Tibial nerve (tissue), 4 donors: ENCODE measurements at regions not wholly inside any gene's neighbourhood (a gene's known extent, or its start where the extent isn't known, plus 50 kb on each side); places are given as distances from the start of the nearest gene placed in this dataset.
A peak's percentile ranks its signal among the peaks of the same experiment; 100 is the strongest.
"Not testable (repeated sequence)": the region's sequence is repeated elsewhere in the genome, so short reads cannot be mapped to it uniquely, and the experiment has no call there.

Source experiments
- DNase-seq, 2 donors: peaks; one replicate each; pipeline ENCODE4 v3.0.0-alpha.2; 2019; ENCODE audit warnings: low spot score in 2 of 2
- H3K27ac ChIP-seq, 4 donors: fragments of 200-600 bp; sonication (generic) in 3 of 4; one replicate each; pipeline ENCODE4 v1.5.1; 2017 to 2019; ENCODE audit warnings: mild to moderate bottlenecking in 1 of 4
- H3K27me3 ChIP-seq, 2 donors: fragments of 200-600 bp; sonication (generic) in 1 of 2; one replicate each; pipeline versions ENCODE4 v1.5.1 to v1.6.0; 2017 to 2019
- H3K36me3 ChIP-seq, 3 donors: fragments of 200-600 bp; sonication (generic); one replicate each; pipeline ENCODE4 v1.5.1; 2018 to 2019
- H3K4me1 ChIP-seq, 4 donors: fragments of 200-600 bp; sonication (generic) in 3 of 4; one replicate each; pipeline ENCODE4 v1.5.1; 2017 to 2019
- H3K4me3 ChIP-seq, 4 donors: fragments of 200-600 bp; sonication (generic) in 3 of 4; one replicate each; pipeline ENCODE4 v1.5.1; 2017 to 2019; ENCODE audit warnings: mild to moderate bottlenecking in 1 of 4, moderate library complexity in 1 of 4
- H3K9me3 ChIP-seq, 4 donors: fragments of 200-600 bp; sonication (generic) in 3 of 4; one replicate each; pipeline ENCODE4 v1.5.1; 2017 to 2019
- EP300 ChIP-seq, 2 donors: sonication (generic); formaldehyde crosslinking; IDR thresholded peaks; one replicate each; pipeline ENCODE4 v1.6.1; 2017; ENCODE audit warnings: antibody characterized with exemption in 2 of 2, mild to moderate bottlenecking in 1 of 2
- POLR2A ChIP-seq, 2 donors: fragments of 450-650 bp; IDR thresholded peaks; one replicate each; pipeline ENCODE4 v1.6.1; 2017; ENCODE audit warnings: antibody characterized with exemption in 2 of 2, mild to moderate bottlenecking in 2 of 2, moderate library complexity in 2 of 2
- WGBS, 2 donors: methylation state at CpG; one replicate each; pipeline ENCODE4 v1.1.5; 2018; 5-methylcytosine and 5-hydroxymethylcytosine counted together
- TF ChIP-seq, protein P1 (sequence below), 5 experiments: fragments of 200-600 bp in 3 of 5; fragments of 450-650 bp in 2 of 5; sonication (generic) in 3 of 5; IDR thresholded peaks; one replicate each; pipeline ENCODE4 v1.5.1; 2016 to 2019; ENCODE audit warnings: antibody characterized with exemption in 5 of 5, mild to moderate bottlenecking in 3 of 5, moderate library complexity in 2 of 5

GRCh38 chr3:153221748-153222162 is 59.7 kb downstream of the RAP2B start:
- no peaks in the 10 kb centered on the region for H3K9me3 ChIP-seq
- no peak overlapping the region for H3K4me3 ChIP-seq
- peaks cover 0 to 5% (median 2%) of the 10 kb centered on the region in 4 donors for H3K4me1 ChIP-seq
- H3K27ac ChIP-seq, result peak overlapping the region in 3 of 4 donors; percentile 59 to 70 (median 68)
- WGBS, 2 donors, result 34 to 51% methylated on average over 9 of the region's 9 CpGs
- H3K36me3 ChIP-seq, result no peaks in the 10 kb centered on the region
- TF ChIP-seq POLR2A (IDR thresholded peaks at IDR 0.05) (peak in 1 of 2 donors; percentile 25), EP300 (IDR thresholded peaks at IDR 0.05) (peak; percentile 27 to 84)
- TF ChIP-seq, protein P1, sequence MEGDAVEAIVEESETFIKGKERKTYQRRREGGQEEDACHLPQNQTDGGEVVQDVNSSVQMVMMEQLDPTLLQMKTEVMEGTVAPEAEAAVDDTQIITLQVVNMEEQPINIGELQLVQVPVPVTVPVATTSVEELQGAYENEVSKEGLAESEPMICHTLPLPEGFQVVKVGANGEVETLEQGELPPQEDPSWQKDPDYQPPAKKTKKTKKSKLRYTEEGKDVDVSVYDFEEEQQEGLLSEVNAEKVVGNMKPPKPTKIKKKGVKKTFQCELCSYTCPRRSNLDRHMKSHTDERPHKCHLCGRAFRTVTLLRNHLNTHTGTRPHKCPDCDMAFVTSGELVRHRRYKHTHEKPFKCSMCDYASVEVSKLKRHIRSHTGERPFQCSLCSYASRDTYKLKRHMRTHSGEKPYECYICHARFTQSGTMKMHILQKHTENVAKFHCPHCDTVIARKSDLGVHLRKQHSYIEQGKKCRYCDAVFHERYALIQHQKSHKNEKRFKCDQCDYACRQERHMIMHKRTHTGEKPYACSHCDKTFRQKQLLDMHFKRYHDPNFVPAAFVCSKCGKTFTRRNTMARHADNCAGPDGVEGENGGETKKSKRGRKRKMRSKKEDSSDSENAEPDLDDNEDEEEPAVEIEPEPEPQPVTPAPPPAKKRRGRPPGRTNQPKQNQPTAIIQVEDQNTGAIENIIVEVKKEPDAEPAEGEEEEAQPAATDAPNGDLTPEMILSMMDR (IDR thresholded peaks at IDR 0.05), result no peak
- no peaks in the 10 kb centered on the region for H3K27me3 ChIP-seq
- peak; percentile 16 to 50 for DNase-seq

GRCh38 chr3:153226877-153227276 is 64.9 kb downstream of the RAP2B start:
- H3K27me3 ChIP-seq, H3K36me3 ChIP-seq, H3K27ac ChIP-seq, H3K4me3 ChIP-seq, H3K9me3 ChIP-seq, H3K4me1 ChIP-seq, DNase-seq: not testable (repeated sequence)
- WGBS, 2 donors, result 79 to 91% methylated on average over 5 of the region's 5 CpGs

GRCh38 chr3:153230427-153230826 is 68.4 kb downstream of the RAP2B start:
- not testable (repeated sequence) for H3K36me3 ChIP-seq, H3K4me1 ChIP-seq, DNase-seq, H3K9me3 ChIP-seq, H3K27ac ChIP-seq, H3K27me3 ChIP-seq, H3K4me3 ChIP-seq
- WGBS, 2 donors, result 77 to 84% methylated on average over 8 of the region's 8 CpGs

GRCh38 chr3:153231245-153231644 is 69.2 kb downstream of the RAP2B start:
- WGBS, 2 donors, result 98 to 99% methylated on average over 3 of the region's 3 CpGs
- DNase-seq, H3K36me3 ChIP-seq, H3K27me3 ChIP-seq, H3K9me3 ChIP-seq, H3K4me1 ChIP-seq, H3K27ac ChIP-seq, H3K4me3 ChIP-seq: not testable (repeated sequence)

GRCh38 chr3:153232050-153232752 is 70.2 kb downstream of the RAP2B start:
- not testable (repeated sequence) for DNase-seq, H3K4me3 ChIP-seq, H3K9me3 ChIP-seq, H3K4me1 ChIP-seq, H3K36me3 ChIP-seq, H3K27me3 ChIP-seq, H3K27ac ChIP-seq
- WGBS, 2 donors, result 83 to 87% methylated on average over 11 of the region's 11 CpGs

GRCh38 chr3:153232851-153233271 is 70.8 kb downstream of the RAP2B start:
- TF ChIP-seq POLR2A (IDR thresholded peaks at IDR 0.05), result no peak
- no peak for TF ChIP-seq EP300 (IDR thresholded peaks at IDR 0.05)
- TF ChIP-seq, protein P1 (IDR thresholded peaks at IDR 0.05), result no peak

GRCh38 chr3:153233986-153234385 is 72.0 kb downstream of the RAP2B start:
- Histone ChIP-seq H3K27me3 (no peaks in the 10 kb centered on the region), H3K4me1 (no peaks in the 10 kb centered on the region), H3K36me3 (no peaks in the 10 kb centered on the region), H3K27ac (no peak overlapping the region), H3K4me3 (no peak overlapping the region), H3K9me3 (no peaks in the 10 kb centered on the region)
- no peak for DNase-seq
- TF ChIP-seq POLR2A (IDR thresholded peaks at IDR 0.05) (no peak), EP300 (IDR thresholded peaks at IDR 0.05) (no peak)
- TF ChIP-seq, protein P1 (IDR thresholded peaks at IDR 0.05), result no peak

More at GRCh38 chr3:153232851-153233271, 70.8 kb downstream of the RAP2B start:
- Histone ChIP-seq H3K4me1 (no peaks in the 10 kb centered on the region), H3K4me3 (no peak overlapping the region), H3K36me3 (no peaks in the 10 kb centered on the region), H3K9me3 (no peaks in the 10 kb centered on the region), H3K27ac (no peak overlapping the region), H3K27me3 (no peaks in the 10 kb centered on the region)
- DNase-seq, result no peak
- WGBS, 2 donors, result 38 to 41% methylated on average over 3 of the region's 3 CpGs
